ENCODE measurements at regions not wholly inside any gene's neighbourhood (a gene's known extent, or its start where the extent isn't known, plus 50 kb on each side); places are given as distances from the start of the nearest gene placed in this dataset.

DNA sequence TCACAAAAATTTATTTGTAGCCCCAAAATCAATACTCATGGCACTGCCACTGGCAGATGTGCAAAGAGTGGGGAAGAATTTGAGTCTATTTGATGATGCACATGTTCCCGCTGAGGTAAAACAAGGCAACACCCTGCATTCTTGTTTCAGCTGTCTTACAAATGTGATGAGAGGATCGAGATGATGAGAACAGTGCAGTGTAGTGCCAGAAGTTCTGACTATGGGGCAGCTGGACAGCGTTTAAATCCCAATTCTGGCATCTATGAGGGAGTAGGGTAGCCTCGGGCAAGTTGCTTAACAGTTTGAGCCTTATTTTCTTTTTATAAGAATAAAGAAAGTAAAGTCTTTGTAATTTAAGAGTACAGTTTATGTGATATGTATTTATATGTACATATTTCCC lies 296.7 kb upstream of the FKBP1C start:
- H3K36me3 Mint-ChIP-seq (ENCODE audit: low read depth), result no peaks in the 10 kb centered on the region
- H3K27ac Mint-ChIP-seq, result no peak overlapping the region
- H3K4me3 Mint-ChIP-seq, result no peak overlapping the region
- DNase-seq (no peak), ATAC-seq (ENCODE audit: low read depth) (no peak)
- H3K27me3 Mint-ChIP-seq, result no peaks in the 10 kb centered on the region
- H3K4me1 Mint-ChIP-seq, result no peaks in the 10 kb centered on the region
- ChIA-PET POLR2A (no interaction called here), CTCF (no interaction called here)
- TF ChIP-seq, protein P1, sequence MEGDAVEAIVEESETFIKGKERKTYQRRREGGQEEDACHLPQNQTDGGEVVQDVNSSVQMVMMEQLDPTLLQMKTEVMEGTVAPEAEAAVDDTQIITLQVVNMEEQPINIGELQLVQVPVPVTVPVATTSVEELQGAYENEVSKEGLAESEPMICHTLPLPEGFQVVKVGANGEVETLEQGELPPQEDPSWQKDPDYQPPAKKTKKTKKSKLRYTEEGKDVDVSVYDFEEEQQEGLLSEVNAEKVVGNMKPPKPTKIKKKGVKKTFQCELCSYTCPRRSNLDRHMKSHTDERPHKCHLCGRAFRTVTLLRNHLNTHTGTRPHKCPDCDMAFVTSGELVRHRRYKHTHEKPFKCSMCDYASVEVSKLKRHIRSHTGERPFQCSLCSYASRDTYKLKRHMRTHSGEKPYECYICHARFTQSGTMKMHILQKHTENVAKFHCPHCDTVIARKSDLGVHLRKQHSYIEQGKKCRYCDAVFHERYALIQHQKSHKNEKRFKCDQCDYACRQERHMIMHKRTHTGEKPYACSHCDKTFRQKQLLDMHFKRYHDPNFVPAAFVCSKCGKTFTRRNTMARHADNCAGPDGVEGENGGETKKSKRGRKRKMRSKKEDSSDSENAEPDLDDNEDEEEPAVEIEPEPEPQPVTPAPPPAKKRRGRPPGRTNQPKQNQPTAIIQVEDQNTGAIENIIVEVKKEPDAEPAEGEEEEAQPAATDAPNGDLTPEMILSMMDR (IDR thresholded peaks at IDR 0.05), result no peak
- H3K9me3 Mint-ChIP-seq, result peaks cover 7% of the 10 kb centered on the region
- intact Hi-C loops (cut with micrococcal nuclease), result no loop called here

DNA sequence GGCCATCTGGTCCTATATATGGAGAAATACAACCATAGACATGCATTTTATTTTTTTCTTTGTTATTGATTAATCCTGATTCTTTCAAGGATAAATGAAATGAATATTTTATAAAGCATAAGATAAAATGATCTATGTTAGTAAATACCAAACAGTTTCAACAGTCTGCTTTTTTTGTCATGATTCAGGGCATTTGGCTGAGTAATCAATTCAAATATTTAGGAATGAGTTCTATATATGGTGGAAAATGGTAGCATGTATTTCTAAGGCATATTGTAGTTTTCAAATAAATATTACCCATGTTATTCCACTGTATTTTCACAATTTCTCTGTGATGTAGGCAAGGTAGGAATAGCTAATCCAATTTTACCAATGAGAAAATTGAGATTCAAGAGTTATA lies 287.5 kb upstream of the FKBP1C start:
- H3K36me3 Mint-ChIP-seq (ENCODE audit: low read depth), result no peaks in the 10 kb centered on the region
- CTCF ChIA-PET, result no interaction called here
- ATAC-seq (ENCODE audit: low read depth) (no peak), DNase-seq (no peak)
- no peaks in the 10 kb centered on the region for H3K9me3 Mint-ChIP-seq
- H3K4me3 Mint-ChIP-seq, result no peak overlapping the region
- no peaks in the 10 kb centered on the region for H3K27me3 Mint-ChIP-seq
- H3K4me1 Mint-ChIP-seq, result no peaks in the 10 kb centered on the region
- H3K27ac Mint-ChIP-seq, result no peak overlapping the region
- TF ChIP-seq, protein P1 (IDR thresholded peaks at IDR 0.05), result no peak
- POLR2A ChIA-PET, result no interaction called here
- intact Hi-C loops (cut with micrococcal nuclease), result no loop called here

DNA sequence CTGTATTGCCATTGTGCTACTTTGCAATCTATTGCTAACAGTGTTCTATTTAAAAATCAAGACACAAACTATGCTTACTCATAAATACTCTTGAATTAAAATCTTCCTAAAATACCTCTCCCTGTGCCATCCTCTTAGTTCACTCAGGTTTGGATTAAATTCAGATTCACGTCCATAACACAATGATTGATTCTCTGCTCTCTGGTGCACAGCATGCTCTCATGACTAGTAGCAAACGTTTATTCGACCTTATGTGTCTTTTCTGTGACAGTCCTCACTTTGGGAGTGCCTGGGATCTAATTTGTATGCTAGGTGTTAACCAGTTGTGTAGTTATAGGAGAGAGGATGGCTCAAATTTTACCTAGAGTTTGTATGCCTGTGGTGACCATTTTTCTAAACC lies 270.4 kb upstream of the FKBP1C start:
- H3K9me3 Mint-ChIP-seq, result no peaks in the 10 kb centered on the region
- H3K4me1 Mint-ChIP-seq, result no peaks in the 10 kb centered on the region
- H3K27ac Mint-ChIP-seq, result no peak overlapping the region
- CTCF ChIA-PET, result no interaction called here
- POLR2A ChIA-PET, result no interaction called here
- H3K36me3 Mint-ChIP-seq (ENCODE audit: low read depth), result no peaks in the 10 kb centered on the region
- no peaks in the 10 kb centered on the region for H3K27me3 Mint-ChIP-seq
- ATAC-seq (ENCODE audit: low read depth) (no peak), DNase-seq (no peak)
- intact Hi-C loops (cut with micrococcal nuclease), result no loop called here
- TF ChIP-seq, protein P1 (IDR thresholded peaks at IDR 0.05), result no peak
- no peak overlapping the region for H3K4me3 Mint-ChIP-seq

DNA sequence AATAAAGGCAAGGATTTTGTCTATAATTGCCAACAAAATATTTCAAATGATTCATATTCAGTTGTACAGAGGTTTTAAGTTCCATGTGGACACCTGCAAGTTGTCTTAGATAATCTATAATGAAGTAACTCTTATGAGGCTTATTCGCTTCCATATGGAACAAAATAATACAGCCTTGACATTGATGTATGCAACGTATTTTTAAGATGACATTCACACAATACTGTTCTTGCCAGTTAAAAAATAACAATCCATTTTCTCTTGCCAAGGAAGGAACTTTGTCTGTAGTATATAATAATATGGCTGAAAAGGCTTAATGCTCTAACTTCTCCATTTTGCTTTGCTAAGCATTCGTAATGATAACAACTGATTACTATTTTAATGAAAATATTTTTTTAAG lies 269.3 kb upstream of the FKBP1C start:
- H3K27me3 Mint-ChIP-seq, result no peaks in the 10 kb centered on the region
- ATAC-seq (ENCODE audit: low read depth) (no peak), DNase-seq (no peak)
- H3K9me3 Mint-ChIP-seq, result no peaks in the 10 kb centered on the region
- ChIA-PET CTCF (no interaction called here), POLR2A (no interaction called here)
- TF ChIP-seq, protein P1 (IDR thresholded peaks at IDR 0.05), result no peak
- H3K36me3 Mint-ChIP-seq (ENCODE audit: low read depth), result no peaks in the 10 kb centered on the region
- H3K4me1 Mint-ChIP-seq, result no peaks in the 10 kb centered on the region
- no peak overlapping the region for H3K27ac Mint-ChIP-seq
- H3K4me3 Mint-ChIP-seq, result no peak overlapping the region
- intact Hi-C loops (cut with micrococcal nuclease), result no loop called here

DNA sequence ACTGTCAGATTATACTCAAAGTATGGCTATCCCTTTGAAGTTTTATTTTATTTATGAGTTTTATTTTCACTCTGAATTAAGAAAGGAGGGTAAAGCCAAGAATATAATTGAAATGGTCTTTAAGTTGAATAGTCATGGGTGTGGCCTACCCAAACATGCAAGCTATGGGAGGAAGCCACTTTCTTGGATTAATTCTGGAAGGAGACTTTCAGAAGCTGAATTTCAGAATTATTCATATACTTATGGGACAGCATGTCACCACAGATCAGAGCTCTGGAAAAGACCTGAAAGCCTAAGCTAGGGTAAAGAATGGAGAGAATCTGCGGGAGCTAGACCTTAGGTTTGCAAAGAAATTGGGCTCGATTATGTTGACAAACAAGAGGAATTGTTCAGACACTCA lies 242.4 kb upstream of the FKBP1C start:
- ChIA-PET CTCF (no interaction called here), POLR2A (no interaction called here)
- no peak for DNase-seq
- no peak overlapping the region for H3K4me3 Mint-ChIP-seq
- no peaks in the 10 kb centered on the region for H3K27me3 Mint-ChIP-seq
- H3K27ac Mint-ChIP-seq, result no peak overlapping the region
- no peaks in the 10 kb centered on the region for H3K4me1 Mint-ChIP-seq
- H3K36me3 Mint-ChIP-seq (ENCODE audit: low read depth), result no peaks in the 10 kb centered on the region
- H3K9me3 Mint-ChIP-seq, result peaks cover 2% of the 10 kb centered on the region
- TF ChIP-seq, protein P1 (IDR thresholded peaks at IDR 0.05), result no peak
- ATAC-seq (ENCODE audit: low read depth), result no peak
- intact Hi-C loops (cut with micrococcal nuclease), result no loop called here
